GM23338 (cell line): ENCODE measurements at regions not wholly inside any gene's neighbourhood (a gene's known extent, or its start where the extent isn't known, plus 50 kb on each side); places are given as distances from the start of the nearest gene placed in this dataset.

Source experiments
- ATAC-seq: fragments of 200-7000 bp; cut with Tn5 transposase; 3 replicates; pipeline ENCODE4 v1.9.1; 2020
- DNase-seq: peaks from one replicate; pipeline ENCODE4 v3.0.0-alpha.2; 2015; ENCODE audit warnings: low spot score
- H2AFZ ChIP-seq: fragments of 200-600 bp; sonication (generic); 2 replicates; pipeline ENCODE4 v1.8.0; 2016; ENCODE audit warnings: antibody characterized with exemption, mild to moderate bottlenecking, moderate library complexity
- H3F3A ChIP-seq: fragments of 200-600 bp; sonication (generic); replicated peaks from 2 replicates; pipeline ENCODE4 v1.8.0; 2017; ENCODE audit warnings: antibody characterized with exemption, mixed run types, low read depth
- H3K27ac ChIP-seq: fragments of 200-600 bp; sonication (generic); 2 replicates; pipeline ENCODE4 v1.6.1; 2016; ENCODE audit warnings: low read depth
- H3K27me3 ChIP-seq: fragments of 200-600 bp; sonication (generic); 2 replicates; pipeline ENCODE4 v1.8.0; 2016; ENCODE audit warnings: mild to moderate bottlenecking, mixed run types, moderate library complexity; ENCODE audit not compliant: insufficient read depth
- H3K36me3 ChIP-seq: fragments of 200-600 bp; sonication (generic); 2 replicates; pipeline ENCODE4 v1.8.0; 2016; ENCODE audit warnings: mild to moderate bottlenecking; ENCODE audit not compliant: insufficient read depth
- H3K4me1 ChIP-seq: fragments of 200-600 bp; sonication (generic); 2 replicates; pipeline ENCODE4 v1.8.0; 2016; ENCODE audit warnings: mild to moderate bottlenecking, moderate library complexity; ENCODE audit not compliant: insufficient read depth
- H3K4me2 ChIP-seq: fragments of 200-600 bp; sonication (generic); 2 replicates; pipeline ENCODE4 v1.7.1; 2017; ENCODE audit warnings: mixed run types
- H3K4me3 ChIP-seq: fragments of 200-600 bp; sonication (generic); 2 replicates; pipeline ENCODE4 v1.6.1; 2016; ENCODE audit warnings: mixed run types
- H3K79me2 ChIP-seq: fragments of 200-600 bp; sonication (generic); replicated peaks from 2 replicates; pipeline ENCODE4 v1.8.0; 2017; ENCODE audit warnings: mild to moderate bottlenecking; ENCODE audit not compliant: insufficient read depth
- H3K9me2 ChIP-seq: fragments of 200-600 bp; sonication (generic); 2 replicates; pipeline ENCODE4 v1.8.0; 2017; ENCODE audit not compliant: insufficient read depth
- H4K20me1 ChIP-seq: fragments of 200-600 bp; sonication (generic); replicated peaks from 2 replicates; pipeline ENCODE4 v1.8.0; 2017; ENCODE audit warnings: mild to moderate bottlenecking; ENCODE audit not compliant: insufficient read depth
- H3K27ac Mint-ChIP-seq: 2 replicates; pipeline ENCODE4 v1.8.0; 2020; ENCODE audit warnings: inconsistent platforms, mild to moderate bottlenecking, moderate library complexity, mixed read lengths
- H3K27me3 Mint-ChIP-seq: 3 replicates; pipeline ENCODE4 v1.8.0; 2022; ENCODE audit warnings: low read depth, mild to moderate bottlenecking, moderate library complexity, mixed read lengths, inconsistent platforms; ENCODE audit not compliant: insufficient read depth, poor library complexity
- H3K36me3 Mint-ChIP-seq: 3 replicates; pipeline ENCODE4 v1.8.0; 2021; ENCODE audit warnings: low read depth, mild to moderate bottlenecking, inconsistent platforms, moderate library complexity, mixed read lengths
- H3K4me1 Mint-ChIP-seq: 3 replicates; pipeline ENCODE4 v1.8.0; 2020; ENCODE audit warnings: mild to moderate bottlenecking, inconsistent platforms, mixed read lengths
- H3K4me3 Mint-ChIP-seq: 3 replicates; pipeline ENCODE4 v1.8.0; 2021; ENCODE audit warnings: moderate library complexity, mild to moderate bottlenecking, inconsistent platforms, mixed read lengths
- H3K9me3 Mint-ChIP-seq: 3 replicates; pipeline ENCODE4 v1.8.0; 2020; ENCODE audit warnings: moderate library complexity, mild to moderate bottlenecking, inconsistent platforms, mixed read lengths
- CREB1 ChIP-seq: fragments of 250-450 bp; sonication (Bioruptor Pico); IDR thresholded peaks from 2 replicates; pipeline ENCODE4 v1.5.0; 2020; ENCODE audit warnings: low read depth, mild to moderate bottlenecking, moderate library complexity
- CTCF ChIP-seq, 2 experiments: fragments of 200-600 bp in 1 of 2; sonication (generic) in 1 of 2; conservative IDR thresholded peaks; 2 replicates each; pipeline versions ENCODE4 v1.5.1 to v1.6.1; 2016 to 2017; ENCODE audit warnings: antibody characterized with exemption in 2 of 2, low read depth in 2 of 2, mild to moderate bottlenecking in 2 of 2, moderate library complexity in 1 of 2
- ETS1 ChIP-seq: IDR thresholded peaks from 2 replicates; pipeline ENCODE4 v1.6.1; 2016; ENCODE audit warnings: antibody characterized with exemption
- EZH2 ChIP-seq: fragments of 200-600 bp; sonication (generic); IDR thresholded peaks from one replicate; pipeline ENCODE4 v1.8.0; 2017; ENCODE audit warnings: antibody characterized with exemption, mild to moderate bottlenecking, low read depth; ENCODE audit not compliant: unreplicated experiment
- EZH2phosphoT487 ChIP-seq: fragments of 200-600 bp; sonication (generic); IDR thresholded peaks from one replicate; pipeline ENCODE4 v1.8.1; 2018; ENCODE audit warnings: antibody characterized with exemption; ENCODE audit not compliant: unreplicated experiment
- JUNB ChIP-seq: IDR thresholded peaks from one replicate; pipeline ENCODE4 v1.6.1; 2016; ENCODE audit warnings: antibody characterized with exemption; ENCODE audit not compliant: unreplicated experiment
- NANOG ChIP-seq: IDR thresholded peaks from 2 replicates; pipeline ENCODE4 v1.6.1; 2016; ENCODE audit warnings: antibody characterized with exemption, borderline replicate concordance
- POLR2AphosphoS5 ChIP-seq: IDR thresholded peaks from 2 replicates; pipeline ENCODE4 v1.6.1; 2016; ENCODE audit warnings: antibody characterized with exemption, low read depth
- REST ChIP-seq: IDR thresholded peaks from one replicate; pipeline ENCODE4 v1.6.1; 2018; ENCODE audit warnings: antibody characterized with exemption; ENCODE audit not compliant: unreplicated experiment
- STAT1 ChIP-seq: IDR thresholded peaks from one replicate; pipeline ENCODE4 v1.6.1; 2016; ENCODE audit warnings: antibody characterized with exemption; ENCODE audit not compliant: unreplicated experiment
- ZNF114 ChIP-seq: fragments of 250-450 bp; sonication (Bioruptor Pico); IDR thresholded peaks from 2 replicates; pipeline ENCODE4 v1.5.0; 2020; ENCODE audit warnings: mild to moderate bottlenecking, moderate library complexity
- ZNF331 ChIP-seq: fragments of 250-450 bp; sonication (Bioruptor Pico); IDR thresholded peaks from 2 replicates; pipeline ENCODE4 v1.5.0; 2020; ENCODE audit warnings: low read depth, mild to moderate bottlenecking, moderate library complexity
- ZNF462 ChIP-seq: fragments of 250-450 bp; sonication (Bioruptor Pico); IDR thresholded peaks from 2 replicates; pipeline ENCODE4 v1.5.0; 2020; ENCODE audit warnings: mild to moderate bottlenecking, moderate library complexity

GRCh38 chr10:20672741-20673140 lies 224.4 kb downstream of the NEBL start (continued):
- no peak for TF ChIP-seq STAT1
- no peak for TF ChIP-seq EZH2phosphoT487
- no peak for TF ChIP-seq ZNF331

GRCh38 chr10:20670579-20670978 lies 226.5 kb downstream of the NEBL start:
- Mint-ChIP-seq H3K27ac (no peak overlapping the region), H3K9me3 (no peaks in the 10 kb centered on the region), H3K4me3 (no peak overlapping the region), H3K4me1 (peaks cover 6% of the 10 kb centered on the region; the same call in 2 of the 3 replicates), H3K27me3 (peaks cover 3% of the 10 kb centered on the region), H3K36me3 (no peaks in the 10 kb centered on the region)
- no peaks in the 10 kb centered on the region for H3K4me1 ChIP-seq
- no peaks in the 10 kb centered on the region for H3F3A ChIP-seq
- no peaks in the 10 kb centered on the region for H3K79me2 ChIP-seq
- DNase-seq (no peak), ATAC-seq (no peak)
- H3K4me2 ChIP-seq = no peak overlapping the region
- H2AFZ ChIP-seq = no peak overlapping the region
- no peaks in the 10 kb centered on the region for H4K20me1 ChIP-seq
- H3K27ac ChIP-seq = no peak overlapping the region
- peaks cover 12% of the 10 kb centered on the region for H3K9me2 ChIP-seq
- no peak for TF ChIP-seq CTCF (conservative IDR thresholded peaks at IDR 0.05; ENCODE audit: low read depth in 2 of 2)
- TF ChIP-seq REST = no peak
- TF ChIP-seq EZH2 = no peak
- no peak for TF ChIP-seq ZNF331
- TF ChIP-seq POLR2AphosphoS5 = no peak
- TF ChIP-seq STAT1 = no peak
- TF ChIP-seq EZH2phosphoT487 = no peak
- TF ChIP-seq JUNB = no peak
- no peak for TF ChIP-seq NANOG
- no peak for TF ChIP-seq ZNF462
- TF ChIP-seq ETS1 = no peak
- no peak for TF ChIP-seq ZNF114 (CRISPR knock-in tag)
- no peak for TF ChIP-seq CREB1 (CRISPR knock-in tag)
- no peaks in the 10 kb centered on the region for H3K27me3 ChIP-seq
- no peaks in the 10 kb centered on the region for H3K36me3 ChIP-seq
- no peak overlapping the region for H3K4me3 ChIP-seq
